Neural cell (in vitro differentiated cells): ENCODE measurements at regions not wholly inside any gene's neighbourhood (a gene's known extent, or its start where the extent isn't known, plus 50 kb on each side); places are given as distances from the start of the nearest gene placed in this dataset.
"Not testable (repeated sequence)": the region's sequence is repeated elsewhere in the genome, so short reads cannot be mapped to it uniquely, and the experiment has no call there.

Experiments used
- CTCF ChIP-seq: fragments of 450-650 bp; IDR thresholded peaks from 2 replicates; pipeline ENCODE4 v1.5.1; 2014; ENCODE audit warnings: antibody characterized with exemption, mild to moderate bottlenecking, moderate library complexity; ENCODE audit not compliant: poor library complexity, severe bottlenecking
- TAF1 ChIP-seq: IDR thresholded peaks from 2 replicates; pipeline ENCODE4 v1.6.1; 2012; ENCODE audit warnings: low read depth

DNA sequence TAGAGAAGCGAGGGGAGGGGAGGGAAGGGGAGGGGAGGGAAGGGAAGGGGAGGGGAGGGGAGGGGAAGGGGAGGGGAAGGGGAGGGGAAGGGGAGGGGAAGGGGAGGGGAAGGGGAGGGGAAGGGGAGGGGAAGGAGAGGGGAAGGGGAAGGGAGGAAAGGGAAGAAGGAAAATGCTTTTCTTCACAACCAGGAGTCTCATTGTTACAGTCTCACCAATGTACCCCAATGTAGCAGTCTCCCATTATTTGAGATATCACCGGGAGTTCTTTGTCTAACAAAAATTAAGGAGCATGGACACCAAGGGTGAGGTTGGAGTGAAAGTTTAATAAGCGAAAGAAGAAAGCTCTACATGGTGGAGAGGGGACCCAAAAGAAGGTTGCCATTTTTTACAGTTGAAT lies 1148.0 kb upstream of the ACVR2A start:
- not testable (repeated sequence) for TF ChIP-seq CTCF, TAF1
